H1 (cell line): ENCODE measurements at regions not wholly inside any gene's neighbourhood (a gene's known extent, or its start where the extent isn't known, plus 50 kb on each side); places are given as distances from the start of the nearest gene placed in this dataset.
A peak's percentile ranks its signal among the peaks of the same experiment; 100 is the strongest.

ENCODE experiments used
- CTCF ChIA-PET: fragments of 300-600 bp; sonication (Branson Sonifier 250); formaldehyde crosslinking; loops from one replicate; lab custom pipeline; 2021; ENCODE audit not compliant: partially characterized antibody; lab: Charles Lee
- POLR2A ChIA-PET: fragments of 300-600 bp; sonication (Branson Sonifier 250); formaldehyde crosslinking; loops from one replicate; lab custom pipeline; 2021; ENCODE audit warnings: inconsistent platforms; ENCODE audit not compliant: partially characterized antibody; lab: Charles Lee
- DNase-seq, 2 experiments: peaks; one replicate each; pipeline versions ENCODE4 v3.0.0 to v3.0.0-alpha.2; 2010 to 2022; ENCODE audit warnings: low spot score in 2 of 2, low read depth in 1 of 2, mixed read lengths in 1 of 2
- FAIRE-seq: peaks from 2 replicates; lab custom pipeline; 2011; peaks lifted over from hg19 to GRCh38; lab: Jason Lieb, UNC
- H2AFZ ChIP-seq: 2 replicates; pipeline ENCODE4 v1.8.1; 2012; ENCODE audit warnings: low read length, inconsistent platforms
- H2AK5ac ChIP-seq: 2 replicates; pipeline ENCODE4 v1.6.1; 2013; ENCODE audit warnings: low read depth, low read length
- H2BK120ac ChIP-seq: replicated peaks from 2 replicates; pipeline ENCODE3; 2013; ENCODE audit warnings: low read depth, low read length, inconsistent platforms
- H2BK12ac ChIP-seq: 2 replicates; pipeline ENCODE4 v1.6.1; 2013; ENCODE audit warnings: low read depth, low read length
- H2BK15ac ChIP-seq: 2 replicates; pipeline ENCODE4 v1.6.1; 2013; ENCODE audit warnings: low read length
- H2BK20ac ChIP-seq: 2 replicates; pipeline ENCODE4 v1.6.1; 2013; ENCODE audit warnings: low read length
- H2BK5ac ChIP-seq: 2 replicates; pipeline ENCODE4 v1.6.1; 2013; ENCODE audit warnings: low read depth, low read length
- H3K14ac ChIP-seq: 2 replicates; pipeline ENCODE4 v1.6.1; 2013; ENCODE audit warnings: inconsistent platforms; ENCODE audit not compliant: insufficient read length
- H3K18ac ChIP-seq: 2 replicates; pipeline ENCODE4 v1.6.1; 2013; ENCODE audit warnings: low read length; ENCODE audit errors: extremely low read depth
- H3K23ac ChIP-seq: 2 replicates; pipeline ENCODE4 v1.6.1; 2013; ENCODE audit warnings: inconsistent platforms; ENCODE audit not compliant: insufficient read length
- H3K23me2 ChIP-seq: 2 replicates; pipeline ENCODE4 v1.6.1; 2013; ENCODE audit warnings: low read depth, low read length
- H3K27ac ChIP-seq: 2 replicates; pipeline ENCODE4 v1.6.1; 2011; ENCODE audit warnings: low read depth, low read length, inconsistent platforms
- H3K27me3 ChIP-seq, 4 experiments: replicated peaks in 1 of 4; 1 replicate in 1 of 4; 2 replicates in 3 of 4; pipeline versions ENCODE4 v1.6.1 to v1.8.1; 2011 to 2013; ENCODE audit warnings: low read length in 3 of 4, mild to moderate bottlenecking in 3 of 4, inconsistent platforms in 2 of 4, mixed read lengths in 2 of 4, moderate library complexity in 1 of 4; ENCODE audit not compliant: control insufficient read depth in 3 of 4, insufficient read depth in 3 of 4; ENCODE audit errors: extremely low read depth in 1 of 4
- H3K36me3 ChIP-seq, 4 experiments: 2 replicates each; pipeline versions ENCODE4 v1.6.1 to v1.8.1; 2011 to 2013; ENCODE audit warnings: mild to moderate bottlenecking in 4 of 4, low read length in 3 of 4, moderate library complexity in 2 of 4, control low read depth in 1 of 4, inconsistent platforms in 1 of 4; ENCODE audit not compliant: insufficient read depth in 4 of 4, control insufficient read depth in 2 of 4
- H3K4ac ChIP-seq: replicated peaks from 2 replicates; pipeline ENCODE3; 2013; ENCODE audit warnings: low read length, low read depth, mixed read lengths, inconsistent platforms; ENCODE audit not compliant: insufficient read length
- H3K4me1 ChIP-seq, 4 experiments: replicated peaks in 1 of 4; 1 replicate in 1 of 4; 2 replicates in 3 of 4; pipeline versions ENCODE4 v1.6.1 to v1.8.1; 2011 to 2013; ENCODE audit warnings: low read length in 3 of 4, inconsistent platforms in 2 of 4, mixed read lengths in 1 of 4; ENCODE audit not compliant: insufficient read depth in 4 of 4, control insufficient read depth in 3 of 4
- H3K4me2 ChIP-seq, 2 experiments: 2 replicates each; pipeline versions ENCODE4 v1.6.1 to v1.8.1; 2011 to 2013; ENCODE audit warnings: low read depth in 2 of 2, low read length in 2 of 2, control low read depth in 1 of 2, inconsistent platforms in 1 of 2, mild to moderate bottlenecking in 1 of 2; ENCODE audit not compliant: insufficient read depth in 1 of 2
- H3K4me3 ChIP-seq, 4 experiments: fragments of 200-600, 300-600 bp in 1 of 4; sonication (generic), shearing (Covaris generic), sonication (Bioruptor Twin) in 1 of 4; 2 replicates each; pipeline versions ENCODE4 v1.5.1 to v1.8.1; 2011 to 2016; ENCODE audit warnings: low read length in 4 of 4, low read depth in 3 of 4, control low read depth in 2 of 4, inconsistent platforms in 2 of 4, mild to moderate bottlenecking in 2 of 4, mixed read lengths in 1 of 4, moderate library complexity in 1 of 4; ENCODE audit not compliant: insufficient read depth in 2 of 4; ENCODE audit errors: extremely low read depth in 1 of 4
- H3K56ac ChIP-seq: replicated peaks from 2 replicates; pipeline ENCODE3; 2013; ENCODE audit warnings: low read depth, mild to moderate bottlenecking, mixed read lengths, low read length, inconsistent platforms; ENCODE audit not compliant: insufficient read length
- H3K79me1 ChIP-seq: 2 replicates; pipeline ENCODE4 v1.6.1; 2013; ENCODE audit warnings: low read depth, low read length, control low read depth
- H3K79me2 ChIP-seq, 2 experiments: 2 replicates each; pipeline versions ENCODE4 v1.6.1 to v1.8.1; 2012 to 2013; ENCODE audit warnings: low read length in 2 of 2, mild to moderate bottlenecking in 2 of 2, inconsistent platforms in 1 of 2; ENCODE audit not compliant: insufficient read depth in 2 of 2, control insufficient read depth in 1 of 2
- H3K9ac ChIP-seq, 4 experiments: replicated peaks in 1 of 4; 1 replicate in 1 of 4; 2 replicates in 3 of 4; pipeline versions ENCODE4 v1.6.1 to v1.8.1; 2011 to 2013; ENCODE audit warnings: low read depth in 3 of 4, low read length in 3 of 4, control low read depth in 2 of 4, mild to moderate bottlenecking in 2 of 4, moderate library complexity in 2 of 4, inconsistent platforms in 1 of 4; ENCODE audit errors: extremely low read depth in 1 of 4
- H3K9me3 ChIP-seq, 2 experiments: 2 replicates each; pipeline versions ENCODE4 v1.6.1 to v1.8.1; 2012 to 2013; ENCODE audit warnings: mild to moderate bottlenecking in 2 of 2, moderate library complexity in 2 of 2, control low read depth in 1 of 2, inconsistent platforms in 1 of 2, low read depth in 1 of 2, low read length in 1 of 2, mixed read lengths in 1 of 2; ENCODE audit not compliant: insufficient read depth in 2 of 2
- H4K20me1 ChIP-seq, 2 experiments: replicated peaks in 1 of 2; 2 replicates each; pipeline versions ENCODE3 to v1.8.1; 2011 to 2013; ENCODE audit warnings: inconsistent platforms in 2 of 2, low read length in 2 of 2, mild to moderate bottlenecking in 1 of 2; ENCODE audit not compliant: insufficient read depth in 2 of 2, control insufficient read depth in 1 of 2
- H4K5ac ChIP-seq: 2 replicates; pipeline ENCODE4 v1.6.1; 2013; ENCODE audit warnings: low read length, low read depth, mixed read lengths, inconsistent platforms; ENCODE audit not compliant: insufficient read length
- H4K8ac ChIP-seq: 2 replicates; pipeline ENCODE4 v1.8.0; 2013; ENCODE audit warnings: mild to moderate bottlenecking, moderate library complexity, low read length, inconsistent platforms; ENCODE audit not compliant: insufficient read depth; ENCODE audit errors: extremely low read depth
- H4K91ac ChIP-seq: replicated peaks from 2 replicates; pipeline ENCODE3; 2013; ENCODE audit warnings: low read length, mixed read lengths, inconsistent platforms; ENCODE audit not compliant: insufficient read length
- HDAC6 ChIP-seq: IDR thresholded peaks from one replicate; pipeline ENCODE4 v1.7.1; 2012; ENCODE audit warnings: low read depth, mild to moderate bottlenecking, inconsistent platforms, low read length, moderate library complexity
- KDM4A ChIP-seq: IDR thresholded peaks from one replicate; pipeline ENCODE4 v1.7.1; 2012; ENCODE audit warnings: low read depth, mild to moderate bottlenecking, moderate library complexity, low read length, inconsistent platforms; ENCODE audit not compliant: severe bottlenecking
- MAFK ChIP-seq: IDR thresholded peaks from 2 replicates; pipeline ENCODE4 v1.6.1; 2012; ENCODE audit warnings: low read depth, mild to moderate bottlenecking, improper control_type of control experiment, low read length
- RNF2 ChIP-seq: fragments of 200-900, 300-1000 bp; sonication (generic); IDR thresholded peaks from 2 replicates; pipeline ENCODE4 v1.7.1; 2016; ENCODE audit warnings: borderline replicate concordance, low read depth, mild to moderate bottlenecking, antibody characterized with exemption, low read length; ENCODE audit not compliant: poor library complexity, severe bottlenecking; ENCODE audit errors: missing control alignments
- SIRT6 ChIP-seq: IDR thresholded peaks from one replicate; pipeline ENCODE4 v1.7.1; 2012; ENCODE audit warnings: low read length, inconsistent platforms
- TAF1 ChIP-seq: IDR thresholded peaks from 2 replicates; pipeline ENCODE4 v1.6.1; 2011; ENCODE audit warnings: mild to moderate bottlenecking, low read depth, low read length
- WGBS, 2 experiments: shearing (Covaris generic) in 1 of 2; methylation state at CpG; one replicate each; pipeline versions ENCODE4 v1.1.6 to v1.1.7; 2013 to 2015; ENCODE audit warnings: low lambda C conversion rate in 2 of 2, mixed read lengths in 2 of 2, inconsistent platforms in 1 of 2, low coverage in 1 of 2, missing lambda C conversion rate in 1 of 2; ENCODE audit not compliant: insufficient replicate concordance in 2 of 2, insufficient coverage in 1 of 2, insufficient read length in 1 of 2; ENCODE audit errors: extremely low coverage in 1 of 2, missing lambda C conversion rate in 1 of 2; 5-methylcytosine and 5-hydroxymethylcytosine counted together

DNA sequence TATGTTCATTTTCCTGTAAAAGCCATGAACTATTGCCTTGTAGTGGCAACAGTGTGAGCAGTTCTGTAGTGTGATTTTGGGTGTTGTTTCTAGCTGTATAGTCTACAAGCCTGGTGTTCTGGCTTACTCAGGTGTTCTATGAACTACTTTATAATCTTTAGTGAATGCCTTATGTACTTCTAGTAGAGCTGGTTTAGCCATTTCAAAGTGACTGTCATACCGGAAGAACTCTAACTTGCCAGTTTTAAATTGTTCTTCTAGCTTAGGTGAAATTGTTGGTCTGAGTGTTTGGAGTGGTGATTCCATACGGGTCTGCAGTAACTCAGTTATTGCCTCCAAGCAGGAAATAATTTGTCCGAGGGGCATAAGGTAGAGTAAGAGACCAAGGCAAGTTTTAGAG is 150.2 kb upstream of the ZNF184 start:
- Histone ChIP-seq H4K91ac (no peak overlapping the region), H3K27ac (no peak overlapping the region), H3K9ac (no peak overlapping the region), H3K56ac (no peak overlapping the region), H3K23ac (no peak overlapping the region), H2BK20ac (no peak overlapping the region), H2AK5ac (no peak overlapping the region), H4K5ac (no peak overlapping the region), H4K20me1 (no peaks in the 10 kb centered on the region), H3K4me2 (no peak overlapping the region)
- DNase-seq: no peak
- TF ChIP-seq SIRT6: no peak
- TF ChIP-seq TAF1: no peak
- no peak for TF ChIP-seq KDM4A
- no peak for TF ChIP-seq HDAC6
- no peak for TF ChIP-seq MAFK
- no peak for TF ChIP-seq RNF2
- TF ChIP-seq, all 59 proteins: peak for 0
- no peaks in the 10 kb centered on the region for H3K27me3 ChIP-seq
- no peak overlapping the region for H3K4me3 ChIP-seq
- 88% methylated on average over 3 of the region's 3 CpGs; no CpG with 5 or more reads in 1 of the 2 experiments for WGBS, 2 experiments
- no peak overlapping the region for H3K4ac ChIP-seq
- POLR2A ChIA-PET: no interaction called here
- no peaks in the 10 kb centered on the region for H3K4me1 ChIP-seq
- peak overlapping the region; percentile 23; the same call in 1 of the 2 replicates for H2AFZ ChIP-seq
- H3K18ac ChIP-seq: no peak overlapping the region
- no peaks in the 10 kb centered on the region for H3K9me3 ChIP-seq
- no peaks in the 10 kb centered on the region for H3K79me2 ChIP-seq
- no peak overlapping the region for H3K14ac ChIP-seq
- H2BK15ac ChIP-seq: no peak overlapping the region
- H2BK12ac ChIP-seq: no peak overlapping the region
- no peak overlapping the region for H2BK5ac ChIP-seq
- no peaks in the 10 kb centered on the region; the same call in 1 of the 2 replicates for H3K23me2 ChIP-seq
- FAIRE-seq: no peak
- CTCF ChIA-PET: interaction anchor here (0.7 to 1.9 kb wide), 4 partner anchors 9 to 65 kb away, joined by 3 to 8 read pairs (median 6); no protein-coding TSS in a partner anchor
- no peaks in the 10 kb centered on the region for H3K36me3 ChIP-seq
- no peak overlapping the region for H4K8ac ChIP-seq
- H3K79me1 ChIP-seq: no peaks in the 10 kb centered on the region
- no peak overlapping the region for H2BK120ac ChIP-seq
